ENCODE measurements at regions not wholly inside any gene's neighbourhood (a gene's known extent, or its start where the extent isn't known, plus 50 kb on each side); places are given as distances from the start of the nearest gene placed in this dataset.

DNA sequence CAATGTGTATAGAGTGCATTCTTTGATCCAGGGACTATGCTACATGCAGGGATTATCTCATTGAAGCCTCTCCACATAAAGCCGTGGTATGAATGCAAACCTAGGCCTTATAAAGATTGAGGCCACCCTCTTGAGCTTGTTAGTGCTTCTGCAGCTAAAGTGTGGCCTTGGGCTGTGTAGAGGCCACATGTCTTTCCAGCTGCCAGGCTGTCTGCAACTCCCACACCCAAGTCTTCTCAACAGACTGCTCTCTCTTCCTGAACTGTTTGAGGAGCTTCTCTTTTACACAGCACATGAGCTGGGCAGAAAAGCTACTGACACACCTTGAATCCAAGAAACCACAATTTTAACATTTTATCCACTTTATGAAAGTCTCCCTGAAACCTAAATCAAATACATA is 119.2 kb upstream of the MEX3C start:
- H3K9me3 ChIP-seq = no peaks in the 10 kb centered on the region
- TF ChIP-seq TEAD4 (IDR thresholded peaks at IDR 0.05; ENCODE audit: borderline replicate concordance, insufficient read depth) = no peak
- no peak for TF ChIP-seq POLR2AphosphoS5 (IDR thresholded peaks at IDR 0.05; ENCODE audit: low read depth, low read length)
- TF ChIP-seq ELF1 (IDR thresholded peaks at IDR 0.05) = no peak
- TF ChIP-seq YY1 (IDR thresholded peaks at IDR 0.05; ENCODE audit: low read depth) = no peak
- TF ChIP-seq MXI1 (IDR thresholded peaks at IDR 0.05; ENCODE audit: low read depth, low read length) = no peak
- TF ChIP-seq MEF2A (IDR thresholded peaks at IDR 0.05; ENCODE audit: borderline replicate concordance, low read depth) = no peak
- no peak for TF ChIP-seq EZH2phosphoT487 (IDR thresholded peaks at IDR 0.05; ENCODE audit: borderline replicate concordance, low read depth)
- no peak for TF ChIP-seq EP300 (IDR thresholded peaks at IDR 0.05; ENCODE audit: borderline replicate concordance in 1 of 2, low read depth in 1 of 2, low read length in 1 of 2)
- no peak for TF ChIP-seq RFX5 (IDR thresholded peaks at IDR 0.05; ENCODE audit: low read length)
- no peak for TF ChIP-seq FOXJ3 (CRISPR knock-in tag; IDR thresholded peaks at IDR 0.05)
- no peak for TF ChIP-seq TAF1 (IDR thresholded peaks at IDR 0.05; ENCODE audit: borderline replicate concordance, low read depth, low read length)
- no peak for TF ChIP-seq SMC3 (IDR thresholded peaks at IDR 0.05; ENCODE audit: low read depth, low read length)
- no peak for TF ChIP-seq ZBTB33 (IDR thresholded peaks at IDR 0.05; ENCODE audit: borderline replicate concordance, low read depth)
- no peak for TF ChIP-seq JUND (IDR thresholded peaks at IDR 0.05)
- CTCF ChIA-PET = no interaction called here
- no peaks in the 10 kb centered on the region for H3K79me2 ChIP-seq (ENCODE audit: insufficient read depth)
- no peak overlapping the region for H3K4me2 ChIP-seq
- no peak overlapping the region for H3K9ac ChIP-seq
- no peaks in the 10 kb centered on the region for H3F3A ChIP-seq (replicated peaks; ENCODE audit: insufficient read depth)
- POLR2A ChIA-PET = no interaction called here
- H3K27ac ChIP-seq (ENCODE audit: low read depth in 2 of 2, low read length in 1 of 2) = no peak overlapping the region
- no peaks in the 10 kb centered on the region for H4K20me1 ChIP-seq (ENCODE audit: insufficient read depth)
- no peak overlapping the region for H2AFZ ChIP-seq (ENCODE audit: low read depth)
- H3K27me3 ChIP-seq (ENCODE audit: insufficient read depth) = no peaks in the 10 kb centered on the region
- no peak overlapping the region for H3K4me3 ChIP-seq (ENCODE audit: low read depth in 2 of 2, low read length in 1 of 2)
- no peaks in the 10 kb centered on the region for H3K4me1 ChIP-seq (ENCODE audit: control insufficient read depth in 1 of 2, insufficient read depth in 2 of 2, low read depth in 1 of 2, low read length in 1 of 2)
- WGBS (ENCODE audit: low lambda C conversion rate) = 18% methylated on average over 1 of the region's 1 CpG
- no peak for DNase-seq
- H3K36me3 ChIP-seq (replicated peaks in 1 of 2; ENCODE audit: control insufficient read depth in 1 of 2, insufficient read depth in 2 of 2, low read length in 1 of 2) = no peaks in the 10 kb centered on the region
- H3K9me2 ChIP-seq = no peaks in the 10 kb centered on the region

DNA sequence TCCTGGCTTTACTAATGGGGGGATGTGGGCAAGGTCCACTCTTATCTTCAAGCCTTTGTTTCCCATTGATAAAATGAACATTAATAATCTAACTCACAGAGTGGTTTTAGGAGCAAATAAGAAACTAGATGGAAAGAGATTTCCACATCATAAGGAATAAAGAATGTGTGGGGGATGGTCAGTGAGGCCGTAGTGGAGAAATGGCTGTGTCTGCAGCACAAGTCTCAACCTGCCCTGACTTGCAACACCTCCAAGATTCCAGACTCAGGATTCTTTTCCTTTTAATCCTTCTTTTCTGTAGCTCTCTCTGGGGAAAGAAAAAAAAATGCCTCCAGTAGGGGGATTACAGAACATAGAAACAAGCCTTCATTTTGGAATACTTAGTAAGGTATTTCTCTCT is 124.2 kb upstream of the MEX3C start:
- Histone ChIP-seq H3K4me2 (no peak overlapping the region), H3K9me2 (no peaks in the 10 kb centered on the region), H3K9me3 (no peaks in the 10 kb centered on the region), H3K36me3 (replicated peaks in 1 of 2; ENCODE audit: control insufficient read depth in 1 of 2, insufficient read depth in 2 of 2, low read length in 1 of 2) (no peaks in the 10 kb centered on the region), H3K9ac (no peak overlapping the region), H3K79me2 (ENCODE audit: insufficient read depth) (no peaks in the 10 kb centered on the region), H3F3A (replicated peaks; ENCODE audit: insufficient read depth) (no peaks in the 10 kb centered on the region), H4K20me1 (ENCODE audit: insufficient read depth) (no peaks in the 10 kb centered on the region), H3K27me3 (ENCODE audit: insufficient read depth) (no peaks in the 10 kb centered on the region), H2AFZ (ENCODE audit: low read depth) (no peak overlapping the region), H3K4me1 (ENCODE audit: control insufficient read depth in 1 of 2, insufficient read depth in 2 of 2, low read depth in 1 of 2, low read length in 1 of 2) (peaks cover 0 to 14% of the 10 kb centered on the region in 2 experiments; a peak in 2 of 4 replicates), H3K4me3 (ENCODE audit: low read depth in 2 of 2, low read length in 1 of 2) (no peak overlapping the region), H3K27ac (ENCODE audit: low read depth in 2 of 2, low read length in 1 of 2) (no peak overlapping the region)
- 35% methylated on average over 1 of the region's 1 CpG for WGBS (ENCODE audit: low lambda C conversion rate)
- ChIA-PET CTCF (no interaction called here), POLR2A (no interaction called here)
- DNase-seq = no peak
- TF ChIP-seq FOXM1 (IDR thresholded peaks at IDR 0.05; ENCODE audit: low read depth) (no peak), SIN3A (IDR thresholded peaks at IDR 0.05; ENCODE audit: borderline replicate concordance, low read depth, low read length) (no peak), IRF3 (IDR thresholded peaks at IDR 0.05; ENCODE audit: low read depth, low read length) (no peak)
- TF ChIP-seq, protein P1, sequence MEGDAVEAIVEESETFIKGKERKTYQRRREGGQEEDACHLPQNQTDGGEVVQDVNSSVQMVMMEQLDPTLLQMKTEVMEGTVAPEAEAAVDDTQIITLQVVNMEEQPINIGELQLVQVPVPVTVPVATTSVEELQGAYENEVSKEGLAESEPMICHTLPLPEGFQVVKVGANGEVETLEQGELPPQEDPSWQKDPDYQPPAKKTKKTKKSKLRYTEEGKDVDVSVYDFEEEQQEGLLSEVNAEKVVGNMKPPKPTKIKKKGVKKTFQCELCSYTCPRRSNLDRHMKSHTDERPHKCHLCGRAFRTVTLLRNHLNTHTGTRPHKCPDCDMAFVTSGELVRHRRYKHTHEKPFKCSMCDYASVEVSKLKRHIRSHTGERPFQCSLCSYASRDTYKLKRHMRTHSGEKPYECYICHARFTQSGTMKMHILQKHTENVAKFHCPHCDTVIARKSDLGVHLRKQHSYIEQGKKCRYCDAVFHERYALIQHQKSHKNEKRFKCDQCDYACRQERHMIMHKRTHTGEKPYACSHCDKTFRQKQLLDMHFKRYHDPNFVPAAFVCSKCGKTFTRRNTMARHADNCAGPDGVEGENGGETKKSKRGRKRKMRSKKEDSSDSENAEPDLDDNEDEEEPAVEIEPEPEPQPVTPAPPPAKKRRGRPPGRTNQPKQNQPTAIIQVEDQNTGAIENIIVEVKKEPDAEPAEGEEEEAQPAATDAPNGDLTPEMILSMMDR (IDR thresholded peaks at IDR 0.05) = no peak

Data from SK-N-SH (cell line).